ENCODE measurements at regions not wholly inside any gene's neighbourhood (a gene's known extent, or its start where the extent isn't known, plus 50 kb on each side); places are given as distances from the start of the nearest gene placed in this dataset.

DNA sequence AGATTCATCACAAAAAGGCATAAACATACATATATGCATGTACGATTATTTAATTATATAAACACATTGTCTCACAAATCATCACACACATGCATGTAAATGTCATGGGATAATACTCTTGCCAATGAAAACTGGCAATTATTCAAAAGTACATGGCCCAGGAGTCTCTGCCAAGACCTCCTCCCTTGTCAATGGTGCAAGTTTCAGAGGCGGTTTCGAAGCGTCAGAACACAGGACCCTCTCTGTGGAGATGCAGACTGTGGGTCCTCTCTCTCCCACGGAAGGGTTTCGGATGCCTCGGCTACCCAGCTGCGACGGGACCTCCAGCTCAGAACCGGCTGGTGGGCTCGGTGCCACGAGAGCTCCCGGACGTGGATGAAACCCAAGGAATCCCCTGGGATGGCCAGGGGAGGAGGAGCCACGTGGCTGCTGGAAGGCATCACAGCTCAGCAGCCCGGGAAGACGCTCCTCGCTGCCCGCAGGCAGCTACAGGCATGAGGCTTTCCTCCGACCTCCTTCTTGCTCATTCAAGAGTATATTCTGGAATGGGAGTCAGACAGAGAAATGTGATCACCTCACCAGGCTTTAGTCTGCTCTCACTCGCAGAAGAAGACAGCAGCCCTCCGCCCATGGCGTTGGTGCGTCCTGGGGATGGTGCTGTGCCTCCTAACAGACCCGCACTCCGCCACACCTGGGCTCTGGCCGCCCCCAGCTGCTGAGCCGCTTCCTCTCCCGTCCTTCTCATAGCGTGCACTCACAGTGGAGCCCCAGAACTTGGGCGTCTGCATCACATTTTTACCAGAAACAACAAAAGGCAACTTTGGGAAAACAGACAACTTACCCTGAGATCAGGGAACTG, 308.8 kb downstream of the IRX2 start:
- TF ChIP-seq, protein P1, sequence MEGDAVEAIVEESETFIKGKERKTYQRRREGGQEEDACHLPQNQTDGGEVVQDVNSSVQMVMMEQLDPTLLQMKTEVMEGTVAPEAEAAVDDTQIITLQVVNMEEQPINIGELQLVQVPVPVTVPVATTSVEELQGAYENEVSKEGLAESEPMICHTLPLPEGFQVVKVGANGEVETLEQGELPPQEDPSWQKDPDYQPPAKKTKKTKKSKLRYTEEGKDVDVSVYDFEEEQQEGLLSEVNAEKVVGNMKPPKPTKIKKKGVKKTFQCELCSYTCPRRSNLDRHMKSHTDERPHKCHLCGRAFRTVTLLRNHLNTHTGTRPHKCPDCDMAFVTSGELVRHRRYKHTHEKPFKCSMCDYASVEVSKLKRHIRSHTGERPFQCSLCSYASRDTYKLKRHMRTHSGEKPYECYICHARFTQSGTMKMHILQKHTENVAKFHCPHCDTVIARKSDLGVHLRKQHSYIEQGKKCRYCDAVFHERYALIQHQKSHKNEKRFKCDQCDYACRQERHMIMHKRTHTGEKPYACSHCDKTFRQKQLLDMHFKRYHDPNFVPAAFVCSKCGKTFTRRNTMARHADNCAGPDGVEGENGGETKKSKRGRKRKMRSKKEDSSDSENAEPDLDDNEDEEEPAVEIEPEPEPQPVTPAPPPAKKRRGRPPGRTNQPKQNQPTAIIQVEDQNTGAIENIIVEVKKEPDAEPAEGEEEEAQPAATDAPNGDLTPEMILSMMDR (IDR thresholded peaks at IDR 0.05; ENCODE audit: insufficient read depth, low read length, poor library complexity, severe bottlenecking): no peak
- TF ChIP-seq EZH2phosphoT487 (conservative IDR thresholded peaks at IDR 0.05; ENCODE audit: low read length): no peak
